NCI-H146 (cell line): ENCODE measurements at regions not wholly inside any gene's neighbourhood (a gene's known extent, or its start where the extent isn't known, plus 50 kb on each side); places are given as distances from the start of the nearest gene placed in this dataset.

Experiments used
- DNase-seq: peaks from one replicate; lab custom pipeline; 2025; lab: John Stamatoyannopoulos, UW

DNA sequence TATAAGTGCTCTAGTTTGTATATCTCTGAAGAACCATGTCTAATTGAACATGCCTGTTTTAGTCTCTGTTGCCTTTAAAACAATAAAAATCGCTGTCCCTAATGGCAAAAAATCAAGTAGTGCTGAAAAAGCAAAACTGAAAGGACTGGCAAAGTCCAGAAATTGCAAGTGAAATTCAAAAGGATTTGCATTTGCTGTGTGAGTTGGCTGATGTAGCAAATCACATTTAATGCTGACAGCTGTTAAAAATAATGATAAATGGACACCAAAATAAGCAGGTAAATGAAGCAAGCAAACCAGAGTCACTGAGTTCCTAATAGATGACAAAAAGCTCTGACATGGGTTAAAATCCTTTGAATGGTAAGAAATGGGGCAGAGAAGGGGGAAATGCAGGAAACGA, 874.1 kb downstream of the GRM8 start:
- DNase-seq: no peak

DNA sequence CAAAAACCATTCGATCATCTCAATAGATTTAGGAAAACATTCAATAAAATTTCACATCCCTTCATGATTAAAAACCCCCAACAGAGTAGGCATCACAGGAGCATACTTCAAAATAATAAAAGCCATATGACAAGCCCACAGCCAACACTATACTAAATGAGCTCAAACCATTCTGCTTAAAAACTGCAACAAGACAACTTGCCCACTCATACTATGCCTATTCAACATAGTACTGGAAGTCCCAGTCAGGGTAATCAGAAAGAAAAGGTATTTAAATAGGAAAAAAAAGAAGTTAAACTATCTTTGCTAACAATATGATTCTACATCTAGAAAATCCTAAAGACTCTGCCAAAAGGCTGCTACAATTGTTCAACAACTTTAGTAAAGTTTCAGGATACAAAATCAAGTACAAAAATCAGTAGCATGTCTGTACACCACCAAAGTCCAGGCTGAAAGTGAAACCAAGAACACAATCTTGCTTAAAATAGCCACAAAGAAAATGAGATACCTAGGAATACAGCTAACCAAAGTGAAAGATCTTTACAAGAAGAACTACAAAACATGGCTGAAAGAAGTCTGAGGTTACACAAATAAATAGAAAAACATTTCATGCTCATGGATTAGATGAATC, 882.6 kb downstream of the GRM8 start:
- DNase-seq: no peak

DNA sequence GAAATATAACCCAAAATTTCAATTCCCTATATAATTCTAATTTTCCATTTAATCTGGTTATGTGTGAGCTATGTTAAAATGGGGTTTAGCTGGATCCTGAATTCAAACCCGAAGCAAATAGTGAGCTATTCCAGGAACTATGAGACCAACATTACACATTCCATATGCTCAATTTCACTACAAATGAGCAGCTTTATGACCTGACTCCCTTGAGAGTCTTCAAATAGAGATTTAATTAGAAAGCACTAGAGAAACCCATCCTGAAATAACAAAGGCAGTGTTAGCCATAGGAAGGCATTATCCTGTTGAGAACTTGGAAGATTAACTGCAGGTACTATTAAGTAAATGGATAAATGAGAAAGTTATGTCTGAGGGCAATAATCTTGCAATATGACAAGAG, 890.0 kb downstream of the GRM8 start:
- no peak for DNase-seq

DNA sequence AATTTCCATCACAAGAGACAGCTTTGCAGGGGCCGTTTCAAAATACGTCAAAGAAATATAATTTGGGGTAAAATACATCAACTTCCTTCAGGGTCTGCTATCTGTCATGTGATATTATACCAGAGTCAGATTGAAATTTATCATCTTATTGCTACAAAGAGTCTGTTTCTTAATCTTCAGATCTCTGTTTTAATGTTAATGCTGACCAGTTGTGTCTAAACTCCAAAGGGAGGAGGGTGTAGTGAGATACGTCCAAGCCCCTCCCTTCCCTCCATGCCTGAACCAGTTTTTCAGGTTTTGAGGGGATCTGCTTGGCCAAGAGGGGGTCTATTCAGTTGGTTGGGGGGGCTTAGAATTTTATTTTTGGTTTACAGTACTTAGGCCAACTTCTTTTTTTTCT, 891.6 kb downstream of the GRM8 start:
- DNase-seq: no peak

DNA sequence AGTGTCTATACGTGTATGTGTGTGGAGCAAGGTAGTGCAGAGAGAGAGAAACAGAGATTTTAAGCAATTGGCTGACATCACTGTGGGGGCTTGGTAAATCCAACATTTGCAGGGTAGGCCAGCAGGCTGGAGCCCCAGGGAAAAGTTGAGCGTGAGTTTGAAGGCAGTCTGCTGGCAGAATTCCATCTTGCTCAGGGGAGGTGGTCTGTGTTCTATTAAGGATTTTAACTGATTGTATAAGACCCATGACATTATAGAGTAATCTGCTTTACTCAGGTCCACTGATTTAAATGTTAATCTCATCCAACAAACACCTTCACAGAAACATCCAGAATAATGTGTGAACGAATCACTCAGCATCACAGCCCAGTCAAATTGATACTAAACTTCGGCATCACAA, 912.9 kb downstream of the GRM8 start:
- no peak for DNase-seq

DNA sequence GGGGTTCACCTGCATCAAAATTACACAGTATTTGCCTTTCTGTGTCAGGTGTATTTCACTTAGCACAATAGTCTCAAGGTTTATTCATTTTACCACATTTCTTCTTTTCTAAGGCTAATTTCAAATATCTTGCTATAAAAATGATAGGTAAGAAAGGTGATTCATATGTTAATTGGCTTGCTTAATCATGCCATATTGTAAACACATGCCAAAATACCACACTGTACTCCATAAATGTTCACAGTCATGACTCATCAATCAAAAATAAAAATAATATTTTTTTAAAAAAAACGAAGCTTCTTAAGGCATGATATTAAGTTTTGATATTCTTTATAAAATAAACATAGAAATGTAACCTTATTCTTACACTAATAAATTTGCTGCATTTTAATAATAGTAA, 947.1 kb downstream of the GRM8 start:
- no peak for DNase-seq

- DNase-seq: no peak
Observed at GRCh38 chr7:126303926-126304325, 948.8 kb downstream of the GRM8 start.

DNA sequence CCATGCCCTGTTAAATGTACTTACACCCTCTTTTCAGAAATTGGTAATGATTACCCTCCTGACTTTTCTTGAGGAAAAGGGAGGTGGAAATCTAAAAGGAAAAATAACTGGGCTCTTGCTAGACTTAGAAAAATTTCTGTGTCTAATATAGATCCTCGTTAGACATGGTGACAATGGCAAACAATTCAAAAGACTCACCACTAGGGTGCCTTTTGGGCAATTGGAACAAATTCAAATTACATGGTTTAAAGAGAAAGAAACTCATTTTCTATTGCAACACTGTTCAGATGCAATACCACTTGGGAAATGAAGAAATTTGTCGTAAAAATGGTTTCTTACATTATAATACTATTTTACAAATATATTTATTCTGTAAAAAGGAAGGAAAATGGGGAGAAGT, 950.1 kb downstream of the GRM8 start:
- no peak for DNase-seq

- no peak for DNase-seq
Observed at GRCh38 chr7:126286317-126286716, 966.4 kb downstream of the GRM8 start.

DNA sequence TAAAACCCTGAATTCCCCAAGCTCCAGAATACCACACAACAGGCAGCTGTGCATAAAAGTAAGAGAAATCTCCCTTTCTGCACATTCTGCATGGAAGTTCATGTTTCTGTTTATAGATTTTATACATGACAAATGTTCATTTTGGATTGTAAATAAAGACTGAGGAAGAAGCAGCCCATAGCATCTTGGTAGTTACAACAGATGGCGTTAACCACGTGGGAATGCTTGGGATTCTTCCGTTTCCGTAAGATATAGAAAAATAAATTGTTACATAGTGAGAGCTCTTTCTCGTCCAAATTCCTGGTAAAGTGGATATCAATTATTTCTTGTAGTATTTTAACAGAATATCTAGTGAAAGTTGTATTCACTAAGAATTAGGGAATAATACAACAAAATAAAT, 1016.5 kb downstream of the GRM8 start:
- DNase-seq: no peak

DNA sequence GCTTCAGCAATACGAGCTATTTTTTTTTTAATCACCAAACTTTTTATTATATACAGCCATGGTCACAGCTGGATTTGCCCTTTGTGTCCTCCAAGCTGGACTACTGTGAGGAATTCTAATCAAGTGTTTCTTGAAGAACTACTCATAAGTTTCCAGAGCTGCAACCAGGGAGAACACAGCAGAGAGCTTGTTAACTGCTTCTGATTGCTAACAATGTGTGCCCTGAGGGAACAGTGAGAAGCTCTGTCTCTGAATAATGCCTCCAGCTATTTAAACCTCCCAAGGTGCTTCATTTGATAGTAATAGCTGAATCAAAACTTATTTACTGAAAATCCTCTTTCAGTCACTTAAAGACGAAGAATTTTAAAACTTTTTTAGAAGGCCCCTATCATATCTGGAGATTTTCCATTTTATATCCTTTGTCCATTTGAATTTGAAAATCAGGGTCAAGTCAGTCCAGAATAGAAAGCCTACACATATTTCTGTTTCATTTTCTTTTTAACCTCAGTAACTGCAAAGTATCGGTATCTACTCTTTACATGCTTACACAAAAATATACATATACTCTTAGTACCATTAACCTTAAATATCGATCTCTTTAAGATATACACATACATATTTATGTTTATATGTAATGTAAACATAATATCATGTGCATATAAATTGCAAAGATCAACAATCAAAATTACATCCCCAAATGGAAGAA, 1024.2 kb downstream of the GRM8 start:
- DNase-seq: no peak

DNA sequence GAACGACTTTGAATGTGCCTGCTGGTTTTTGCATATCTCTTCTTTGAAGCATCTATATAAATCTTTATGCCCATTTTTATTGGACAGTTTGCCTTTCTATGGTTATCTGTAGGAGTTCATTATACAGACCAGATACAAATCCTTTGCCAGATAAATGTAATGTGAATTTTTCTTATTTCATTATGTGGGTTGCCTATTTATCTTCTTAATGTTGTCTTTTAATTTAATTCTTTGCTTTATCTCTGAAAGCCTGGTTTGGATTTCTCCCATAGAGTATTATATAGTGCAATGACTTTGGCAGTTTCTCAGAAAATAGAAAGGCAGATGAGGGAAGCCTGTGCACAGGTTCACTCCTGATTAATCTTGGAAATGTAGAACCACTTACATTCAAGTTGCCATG, 1025.1 kb downstream of the GRM8 start:
- no peak for DNase-seq

DNA sequence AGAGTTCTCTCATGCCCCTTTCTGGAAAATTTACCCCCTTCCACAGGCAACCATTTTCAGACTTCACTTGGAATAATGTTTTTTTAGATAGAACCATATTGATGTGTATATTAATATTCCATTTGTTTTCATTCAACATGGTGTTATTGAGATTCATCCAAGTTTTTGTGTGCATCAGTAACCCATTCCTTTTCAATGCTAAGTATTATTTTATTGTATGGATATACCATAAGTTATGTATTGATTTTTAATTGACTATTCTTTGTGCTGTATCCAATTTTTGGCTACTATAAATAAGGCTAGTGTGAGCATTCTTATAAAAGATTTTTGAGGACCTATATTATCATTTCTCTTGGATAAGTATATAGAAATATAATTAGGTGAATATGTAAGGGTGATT, 1025.7 kb downstream of the GRM8 start:
- no peak for DNase-seq

DNA sequence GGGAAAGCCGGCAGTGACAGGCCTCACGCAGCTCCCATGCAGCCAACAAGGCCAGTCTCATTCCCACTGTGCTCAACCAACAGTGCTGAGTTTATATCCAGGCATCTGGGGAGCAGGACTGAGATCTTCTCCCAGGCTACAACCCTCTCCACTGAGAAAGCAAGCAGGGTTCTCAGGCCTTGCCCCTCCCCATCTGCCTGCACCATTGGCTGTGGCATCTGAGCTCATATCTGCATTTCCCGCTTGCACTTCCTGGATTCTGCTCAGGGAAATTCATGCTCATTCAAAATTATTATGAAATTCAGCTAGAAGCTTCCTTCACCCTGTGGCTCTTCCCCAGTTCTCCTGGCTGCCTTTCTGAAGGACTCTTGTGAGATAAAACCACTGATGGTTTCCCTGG, 1029.0 kb downstream of the GRM8 start:
- no peak for DNase-seq

GRCh38 chr7:126222782-126223181, 1030.0 kb downstream of the GRM8 start:
- no peak for DNase-seq

DNA sequence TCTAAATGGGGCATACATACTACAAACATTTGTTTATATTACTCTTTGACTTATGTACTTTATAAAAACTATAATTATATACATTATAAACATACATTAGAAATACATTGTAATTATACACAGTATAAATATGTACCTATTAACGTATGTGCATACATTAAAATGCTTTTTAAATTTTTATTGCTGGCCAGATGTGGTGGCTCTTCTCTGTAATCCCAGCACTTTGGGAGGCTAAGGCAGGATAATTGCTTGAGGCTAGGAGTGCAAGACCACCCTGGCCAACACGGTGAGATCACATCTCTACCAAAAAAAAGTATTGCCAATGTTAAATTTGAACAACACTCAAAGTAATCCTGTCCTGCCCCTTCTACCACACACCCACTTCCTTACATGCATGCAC, 1037.0 kb downstream of the GRM8 start:
- no peak for DNase-seq

GRCh38 chr7:126213876-126214275, 1038.9 kb downstream of the GRM8 start:
- no peak for DNase-seq

- DNase-seq: no peak
Observed at GRCh38 chr7:126211875-126212274, 1040.9 kb downstream of the GRM8 start.

DNA sequence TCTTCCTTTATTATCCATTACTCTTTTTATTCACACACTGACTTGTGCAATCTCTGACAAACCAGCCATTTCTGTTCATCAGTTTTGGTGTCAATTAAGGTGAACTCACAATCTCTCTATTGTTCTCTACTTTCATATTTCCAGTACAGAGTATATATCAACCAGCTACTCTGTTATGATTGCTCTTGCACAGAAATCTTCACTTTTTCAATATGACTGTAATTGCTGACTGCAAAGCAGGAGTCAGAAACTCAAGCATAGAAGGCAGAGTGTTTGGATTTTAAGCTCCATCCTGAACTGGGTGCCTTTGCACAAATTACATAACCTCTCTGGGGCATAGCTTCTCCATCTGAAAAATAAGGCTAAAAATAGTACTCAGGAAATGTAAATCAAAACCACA, 1042.0 kb downstream of the GRM8 start:
- no peak for DNase-seq

- DNase-seq: no peak
Observed at GRCh38 chr7:126203185-126203584, 1049.6 kb downstream of the GRM8 start.

DNA sequence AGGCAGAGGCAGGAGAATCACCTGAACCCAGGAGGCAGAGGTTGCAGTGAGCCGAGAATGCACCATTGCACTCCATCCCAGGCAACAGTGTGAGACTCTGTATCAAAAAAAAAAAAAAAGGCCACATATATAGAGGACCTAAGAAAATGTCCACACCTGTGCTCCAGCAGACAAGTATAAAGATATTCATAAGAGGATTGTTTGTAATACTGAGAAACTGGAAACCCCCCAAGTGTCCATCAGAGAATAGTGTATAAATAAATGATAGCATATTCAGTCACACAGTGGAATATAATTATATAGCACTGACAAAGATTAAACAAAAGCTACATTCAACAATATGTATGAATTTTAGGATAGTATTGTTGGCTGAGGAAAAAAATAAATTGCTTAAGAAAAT, 1050.6 kb downstream of the GRM8 start:
- no peak for DNase-seq

GRCh38 chr7:126185959-126186580, 1066.7 kb downstream of the GRM8 start:
- no peak for DNase-seq

DNA sequence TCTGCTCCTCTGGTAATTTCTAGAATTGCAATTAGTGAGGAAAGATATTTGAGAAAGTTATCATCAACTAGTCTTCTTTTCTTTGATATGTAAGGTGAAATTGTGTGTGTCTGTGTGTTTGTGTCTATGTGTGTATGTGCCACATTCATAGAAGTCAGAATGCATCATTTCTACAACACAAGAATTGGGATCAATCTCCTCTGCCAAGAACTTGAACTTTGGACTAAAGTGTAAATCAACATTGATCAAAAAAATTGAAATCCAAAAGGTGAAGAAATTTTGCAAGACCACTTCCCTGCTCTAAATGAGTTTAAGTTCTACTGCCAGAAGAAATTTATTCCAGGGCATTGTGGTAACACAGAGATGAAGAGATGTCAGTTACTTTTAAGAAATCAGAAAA, 1072.8 kb downstream of the GRM8 start:
- no peak for DNase-seq

- no peak for DNase-seq
Observed at GRCh38 chr7:126178865-126179264, 1073.9 kb downstream of the GRM8 start.
